Naive thymus-derived CD4-positive, alpha-beta T cell (primary cell): ENCODE measurements at regions not wholly inside any gene's neighbourhood (a gene's known extent, or its start where the extent isn't known, plus 50 kb on each side); places are given as distances from the start of the nearest gene placed in this dataset.

Experiments
- ATAC-seq: fragments of 150-1000 bp; cut with Tn5 transposase; 2 replicates; pipeline ENCODE4 v1.10.0; 2021; ENCODE audit warnings: mild to moderate bottlenecking, moderate library complexity
- CTCF ChIA-PET: fragments of 350-600 bp; sonication (Branson Sonifier 250); formaldehyde crosslinking; loops from one replicate; lab custom pipeline; 2021; ENCODE audit warnings: antibody characterized with exemption; lab: Charles Lee
- POLR2A ChIA-PET: fragments of 350-600 bp; sonication (Branson Sonifier 250); formaldehyde crosslinking; loops from one replicate; lab custom pipeline; 2021; ENCODE audit warnings: antibody characterized with exemption, inconsistent platforms; lab: Charles Lee
- DNase-seq, 9 donors: peaks; one replicate each; pipeline versions ENCODE4 v3.0.0 to v3.0.0-alpha.2; 2020 to 2022; ENCODE audit warnings: mixed read lengths in 1 of 9
- H3K27ac ChIP-seq: one replicate; pipeline ENCODE4 v1.7.0; 2013; ENCODE audit warnings: mild to moderate bottlenecking, low read depth, low read length, moderate library complexity
- H3K27me3 ChIP-seq, 2 donors: one replicate each; pipeline ENCODE4 v1.7.0; 2013; ENCODE audit warnings: low read length in 2 of 2, mild to moderate bottlenecking in 2 of 2, moderate library complexity in 2 of 2; ENCODE audit not compliant: control insufficient read depth in 2 of 2, insufficient read depth in 2 of 2
- H3K36me3 ChIP-seq, 3 experiments: 1 replicate in 2 of 3; 2 replicates in 1 of 3; pipeline ENCODE4 v1.7.0; 2013; ENCODE audit warnings: low read length in 3 of 3, mild to moderate bottlenecking in 3 of 3, moderate library complexity in 1 of 3; ENCODE audit not compliant: insufficient read depth in 3 of 3, control insufficient read depth in 2 of 3
- H3K4me1 ChIP-seq, 2 donors: one replicate each; pipeline ENCODE4 v1.7.0; 2013; ENCODE audit warnings: low read length in 2 of 2, mild to moderate bottlenecking in 2 of 2, moderate library complexity in 1 of 2; ENCODE audit not compliant: control insufficient read depth in 2 of 2, insufficient read depth in 2 of 2
- H3K4me3 ChIP-seq: 2 replicates; pipeline ENCODE4 v1.7.0; 2013; ENCODE audit warnings: mild to moderate bottlenecking, low read length
- H3K9me3 ChIP-seq, 3 experiments: 1 replicate in 2 of 3; 2 replicates in 1 of 3; pipeline ENCODE4 v1.7.0; 2013; ENCODE audit warnings: low read length in 3 of 3; ENCODE audit not compliant: control insufficient read depth in 2 of 3
- H3K27ac Mint-ChIP-seq, 9 donors: one replicate each; pipeline ENCODE4 v1.8.0; 2020 to 2022; ENCODE audit warnings: mixed read lengths in 9 of 9, mild to moderate bottlenecking in 8 of 9, moderate library complexity in 5 of 9, inconsistent platforms in 2 of 9
- H3K27me3 Mint-ChIP-seq, 5 donors: one replicate each; pipeline ENCODE4 v1.8.0; 2021 to 2022; ENCODE audit warnings: mixed read lengths in 5 of 5, mild to moderate bottlenecking in 1 of 5
- H3K36me3 Mint-ChIP-seq, 5 donors: one replicate each; pipeline ENCODE4 v1.8.0; 2020 to 2022; ENCODE audit warnings: mixed read lengths in 5 of 5, mild to moderate bottlenecking in 3 of 5, inconsistent platforms in 1 of 5
- H3K4me1 Mint-ChIP-seq, 7 donors: one replicate each; pipeline ENCODE4 v1.8.0; 2020 to 2022; ENCODE audit warnings: mixed read lengths in 7 of 7, mild to moderate bottlenecking in 3 of 7, inconsistent platforms in 1 of 7
- H3K4me3 Mint-ChIP-seq, 10 donors: one replicate each; pipeline ENCODE4 v1.8.0; 2020 to 2022; ENCODE audit warnings: mild to moderate bottlenecking in 10 of 10, mixed read lengths in 10 of 10, moderate library complexity in 6 of 10, inconsistent platforms in 2 of 10
- H3K9me3 Mint-ChIP-seq, 11 donors: one replicate each; pipeline ENCODE4 v1.8.0; 2020 to 2022; ENCODE audit warnings: mixed read lengths in 11 of 11, mild to moderate bottlenecking in 4 of 11, inconsistent platforms in 1 of 11, moderate library complexity in 1 of 11
- intact Hi-C, 2 donors: fragments of 100-400 bp; cut with micrococcal nuclease; formaldehyde crosslinking; loops; one replicate each; pipeline ENCODE4 v1.15.1; 2023

GRCh38 chr11:115803073-115803740 is 299.0 kb upstream of the CADM1 start:
- ATAC-seq (no peak), DNase-seq (no peak)
- POLR2A ChIA-PET: no interaction called here
- Histone ChIP-seq H3K27me3 (no peaks in the 10 kb centered on the region), H3K4me1 (no peaks in the 10 kb centered on the region), H3K9me3 (peaks cover 0 to 10% (median 0%) of the 10 kb centered on the region in 3 experiments), H3K27ac (no peak overlapping the region), H3K36me3 (no peaks in the 10 kb centered on the region), H3K4me3 (no peak overlapping the region)
- H3K27ac Mint-ChIP-seq: no peak overlapping the region
- intact Hi-C loops: no loop called here
- H3K4me1 Mint-ChIP-seq: no peaks in the 10 kb centered on the region
- CTCF ChIA-PET: no interaction called here
- H3K36me3 Mint-ChIP-seq: no peaks in the 10 kb centered on the region
- peaks cover 0 to 4% (median 0%) of the 10 kb centered on the region in 5 donors for H3K27me3 Mint-ChIP-seq
- H3K4me3 Mint-ChIP-seq: no peak overlapping the region
- H3K9me3 Mint-ChIP-seq: peaks cover 0 to 27% (median 8%) of the 10 kb centered on the region in 11 donors

- ChIA-PET POLR2A (no interaction called here), CTCF (no interaction called here)
- Mint-ChIP-seq H3K36me3 (no peaks in the 10 kb centered on the region), H3K27ac (no peak overlapping the region), H3K9me3 (peaks cover 0 to 21% (median 6%) of the 10 kb centered on the region in 11 donors), H3K27me3 (peaks cover 0 to 4% (median under 1%) of the 10 kb centered on the region in 5 donors), H3K4me1 (no peaks in the 10 kb centered on the region), H3K4me3 (no peak overlapping the region)
- peaks cover 0 to 6% (median 0%) of the 10 kb centered on the region in 3 experiments for H3K9me3 ChIP-seq
- no peaks in the 10 kb centered on the region for H3K36me3 ChIP-seq
- intact Hi-C loops: no loop called here
- H3K4me3 ChIP-seq: no peak overlapping the region
- H3K27ac ChIP-seq: no peak overlapping the region
- ATAC-seq: no peak
- no peaks in the 10 kb centered on the region for H3K27me3 ChIP-seq
- DNase-seq: no peak
- no peaks in the 10 kb centered on the region for H3K4me1 ChIP-seq
These were observed 298.4 kb upstream of the CADM1 start for GRCh38 chr11:115802641-115803040.

- Histone ChIP-seq H3K36me3 (no peaks in the 10 kb centered on the region), H3K4me1 (no peaks in the 10 kb centered on the region), H3K4me3 (no peak overlapping the region), H3K27me3 (no peaks in the 10 kb centered on the region), H3K9me3 (no peaks in the 10 kb centered on the region), H3K27ac (no peak overlapping the region)
- intact Hi-C loops: no loop called here
- Mint-ChIP-seq H3K9me3 (peaks cover 0 to 13% (median 0%) of the 10 kb centered on the region in 11 donors), H3K4me3 (no peak overlapping the region), H3K36me3 (no peaks in the 10 kb centered on the region), H3K4me1 (no peaks in the 10 kb centered on the region), H3K27ac (no peak overlapping the region), H3K27me3 (peaks cover 0 to 10% (median 0%) of the 10 kb centered on the region in 5 donors)
- CTCF ChIA-PET: interaction anchor here (0.6 kb wide), 1 partner anchor 121 kb away, joined by 4 read pairs; no protein-coding TSS in a partner anchor
- POLR2A ChIA-PET: no interaction called here
- ATAC-seq (no peak), DNase-seq (no peak)
These were observed 288.7 kb upstream of the CADM1 start for GRCh38 chr11:115792903-115793302.

GRCh38 chr11:115787302-115787701 is 283.1 kb upstream of the CADM1 start:
- Histone ChIP-seq H3K36me3 (no peaks in the 10 kb centered on the region), H3K27ac (no peak overlapping the region), H3K9me3 (no peaks in the 10 kb centered on the region), H3K27me3 (no peaks in the 10 kb centered on the region), H3K4me1 (no peaks in the 10 kb centered on the region), H3K4me3 (no peak overlapping the region)
- intact Hi-C loops: no loop called here
- POLR2A ChIA-PET: no interaction called here
- DNase-seq: no peak
- Mint-ChIP-seq H3K27ac (no peak overlapping the region), H3K27me3 (peaks cover 0 to 16% (median 4%) of the 10 kb centered on the region in 5 donors), H3K4me3 (no peak overlapping the region), H3K4me1 (no peaks in the 10 kb centered on the region), H3K9me3 (peaks cover 0 to 18% (median 6%) of the 10 kb centered on the region in 11 donors), H3K36me3 (no peaks in the 10 kb centered on the region)
- CTCF ChIA-PET: no interaction called here
- no peak for ATAC-seq

DNA sequence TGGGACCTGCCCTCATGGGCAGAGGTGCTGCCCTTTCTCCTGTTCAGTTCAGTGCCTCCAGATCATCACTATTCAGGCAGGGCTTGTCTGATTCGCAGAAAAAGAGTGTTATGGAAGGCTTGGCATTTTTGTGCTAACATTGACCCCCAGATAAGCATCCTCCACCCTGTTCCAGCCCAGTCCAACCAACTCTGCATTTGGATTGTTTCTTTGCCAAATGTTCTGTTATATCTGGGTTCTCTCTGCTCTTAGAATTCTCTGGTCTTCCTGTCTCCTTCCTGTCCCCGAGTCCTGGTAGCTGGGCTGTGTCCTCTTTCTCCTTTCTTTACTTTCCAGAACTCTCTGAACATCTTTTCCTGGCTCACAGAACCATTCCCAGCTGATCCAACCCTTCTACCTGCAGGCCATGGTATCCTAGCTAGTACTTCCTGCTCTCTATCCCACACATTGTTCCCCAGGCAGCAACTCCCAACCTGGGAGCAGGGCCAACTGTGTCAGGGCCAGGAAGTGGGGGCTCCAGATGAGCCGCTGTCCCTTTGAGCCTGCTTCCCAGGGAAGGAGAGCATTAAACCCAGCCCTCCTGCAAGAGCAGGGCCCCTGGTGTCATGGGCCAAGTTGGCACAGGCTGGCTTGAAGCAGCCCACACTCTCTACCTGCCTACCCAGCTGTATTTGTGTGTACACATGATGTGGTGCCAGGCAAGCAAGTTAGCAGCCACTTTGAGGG is 280.7 kb upstream of the CADM1 start:
- Histone ChIP-seq H3K9me3 (no peaks in the 10 kb centered on the region), H3K36me3 (no peaks in the 10 kb centered on the region), H3K4me1 (no peaks in the 10 kb centered on the region), H3K4me3 (no peak overlapping the region), H3K27ac (no peak overlapping the region), H3K27me3 (no peaks in the 10 kb centered on the region)
- DNase-seq (no peak), ATAC-seq (no peak)
- H3K9me3 Mint-ChIP-seq: peaks cover 0 to 18% (median 6%) of the 10 kb centered on the region in 11 donors
- H3K4me3 Mint-ChIP-seq: no peak overlapping the region
- ChIA-PET CTCF (no interaction called here), POLR2A (no interaction called here)
- H3K36me3 Mint-ChIP-seq: peaks cover 0 to 3% (median 0%) of the 10 kb centered on the region in 5 donors
- H3K27me3 Mint-ChIP-seq: peaks cover 0 to 16% (median 4%) of the 10 kb centered on the region in 5 donors
- H3K27ac Mint-ChIP-seq: no peak overlapping the region
- intact Hi-C loops: no loop called here
- H3K4me1 Mint-ChIP-seq: no peaks in the 10 kb centered on the region

DNA sequence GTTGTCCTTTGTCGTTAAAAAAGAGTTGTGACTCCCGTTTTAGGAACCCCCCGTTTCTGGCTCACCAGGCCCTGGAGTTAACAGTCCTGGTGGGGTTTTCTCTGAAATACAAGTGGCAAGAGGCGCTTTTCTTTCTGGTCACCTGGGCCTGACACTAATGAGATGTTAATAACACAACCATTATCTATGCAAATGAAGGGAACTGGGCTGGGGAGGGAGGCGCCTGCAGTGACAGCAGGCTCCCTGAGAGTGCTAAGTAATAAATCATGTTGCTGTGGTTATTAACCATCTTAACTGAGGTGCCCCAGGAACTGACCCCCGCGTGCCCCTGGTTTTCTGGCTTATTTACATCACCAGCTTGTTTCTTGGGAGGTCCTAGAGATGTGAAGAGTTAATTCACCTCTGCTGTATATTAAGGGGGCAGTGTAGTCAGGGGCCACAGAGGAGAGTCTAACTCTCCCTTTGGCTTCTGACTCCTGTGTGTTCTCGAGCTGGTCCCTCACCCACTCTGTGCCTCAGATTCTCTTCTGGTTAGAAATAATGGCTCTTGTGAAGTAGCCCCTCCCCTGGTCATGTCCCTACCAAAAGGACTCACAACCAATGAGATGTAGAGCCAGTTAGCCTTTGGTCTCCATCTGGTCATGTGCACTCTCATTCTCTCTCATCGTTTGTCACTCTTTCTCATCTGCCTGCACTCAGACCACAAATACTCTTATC is 276.6 kb upstream of the CADM1 start:
- H3K4me3 ChIP-seq: no peak overlapping the region
- no peak overlapping the region for H3K27ac Mint-ChIP-seq
- no peaks in the 10 kb centered on the region for H3K27me3 ChIP-seq
- no peak overlapping the region for H3K27ac ChIP-seq
- H3K27me3 Mint-ChIP-seq: peaks cover 0 to 6% (median 0%) of the 10 kb centered on the region in 5 donors
- DNase-seq: no peak
- intact Hi-C loops: no loop called here
- no peak for ATAC-seq
- H3K36me3 Mint-ChIP-seq: peaks cover 0 to 3% (median 0%) of the 10 kb centered on the region in 5 donors
- no peaks in the 10 kb centered on the region for H3K9me3 ChIP-seq
- H3K4me1 Mint-ChIP-seq: no peaks in the 10 kb centered on the region
- H3K9me3 Mint-ChIP-seq: peaks cover 0 to 6% (median 2%) of the 10 kb centered on the region in 11 donors
- POLR2A ChIA-PET: no interaction called here
- H3K4me3 Mint-ChIP-seq: no peak overlapping the region
- CTCF ChIA-PET: no interaction called here
- no peaks in the 10 kb centered on the region for H3K36me3 ChIP-seq
- H3K4me1 ChIP-seq: no peaks in the 10 kb centered on the region
